Sigmoid colon (tissue), 4 donors: ENCODE measurements at regions not wholly inside any gene's neighbourhood (a gene's known extent, or its start where the extent isn't known, plus 50 kb on each side); places are given as distances from the start of the nearest gene placed in this dataset.

Experiments
- CTCF ChIP-seq, 4 experiments: fragments of 450-650 bp in 3 of 4; fragments of 200-600 bp in 1 of 4; IDR thresholded peaks; one replicate each; pipeline ENCODE4 v1.5.1; 2016 to 2019; ENCODE audit warnings: antibody characterized with exemption in 4 of 4, mild to moderate bottlenecking in 3 of 4, moderate library complexity in 2 of 4
- EP300 ChIP-seq, 4 donors: sonication (generic); formaldehyde crosslinking; IDR thresholded peaks; one replicate each; pipeline ENCODE4 v1.6.1; 2017; ENCODE audit warnings: antibody characterized with exemption in 4 of 4
- POLR2A ChIP-seq, 2 donors: fragments of 450-650 bp; IDR thresholded peaks; one replicate each; pipeline ENCODE4 v1.6.1; 2016; ENCODE audit warnings: antibody characterized with exemption in 2 of 2, mild to moderate bottlenecking in 2 of 2, moderate library complexity in 2 of 2

- no peak for TF ChIP-seq CTCF (IDR thresholded peaks at IDR 0.05)
- TF ChIP-seq POLR2A (IDR thresholded peaks at IDR 0.05) = no peak
- no peak for TF ChIP-seq EP300 (IDR thresholded peaks at IDR 0.05)
Observed at GRCh38 chr1:57761628-57762027, 337.8 kb upstream of the DAB1 start.
